ENCODE measurements at regions not wholly inside any gene's neighbourhood (a gene's known extent, or its start where the extent isn't known, plus 50 kb on each side); places are given as distances from the start of the nearest gene placed in this dataset.

DNA sequence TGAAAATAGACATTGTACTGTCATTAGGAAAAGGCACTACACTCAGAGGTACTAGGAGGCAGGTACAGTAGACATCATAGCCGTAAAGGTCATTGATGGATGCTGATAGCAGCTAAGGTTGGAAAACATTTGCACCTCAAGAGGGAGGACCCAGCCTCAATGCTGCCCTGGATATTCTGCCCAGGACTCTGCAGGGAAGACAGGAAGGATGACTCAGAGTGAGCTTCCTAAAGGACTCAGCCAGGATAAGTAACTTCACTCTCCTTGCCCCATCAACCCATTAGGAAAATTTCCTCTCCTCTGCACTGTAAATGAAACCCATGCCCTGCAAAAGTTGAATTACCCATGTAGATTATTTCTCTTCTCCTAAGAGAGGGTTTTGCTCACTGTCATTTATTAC is 617.9 kb upstream of the MKI67 start:
- CTCF ChIA-PET (ENCODE audit: low intra/inter-chr PET ratio, low total read pairs): no interaction called here

More for the DNA sequence above, 617.9 kb upstream of the MKI67 start:
- TF ChIP-seq ZNF660 (CRISPR knock-in tag; IDR thresholded peaks at IDR 0.05; ENCODE audit: borderline replicate concordance, low read depth) (no peak), PRPF4 (IDR thresholded peaks at IDR 0.05; ENCODE audit: low read depth, low read length, poor library complexity, severe bottlenecking) (no peak), NFKB2 (CRISPR knock-in tag; IDR thresholded peaks at IDR 0.05; ENCODE audit: borderline replicate concordance) (no peak), MTF1 (CRISPR knock-in tag; IDR thresholded peaks at IDR 0.05) (no peak), ZFX (CRISPR knock-in tag; IDR thresholded peaks at IDR 0.05; ENCODE audit: low read depth) (no peak), ZNF260 (CRISPR knock-in tag; IDR thresholded peaks at IDR 0.05; ENCODE audit: borderline replicate concordance, low read depth) (no peak), ZNF484 (CRISPR knock-in tag; IDR thresholded peaks at IDR 0.05; ENCODE audit: borderline replicate concordance, low read depth) (no peak), RFXANK (CRISPR knock-in tag; IDR thresholded peaks at IDR 0.05) (no peak), POLR2AphosphoS2 (IDR thresholded peaks at IDR 0.05; ENCODE audit: low read depth, low read length) (no peak), TFDP1 (CRISPR knock-in tag; IDR thresholded peaks at IDR 0.05; ENCODE audit: borderline replicate concordance) (no peak), FOSL1 (CRISPR knock-in tag; IDR thresholded peaks at IDR 0.05; ENCODE audit: borderline replicate concordance) (no peak), UBTF (CRISPR knock-in tag; IDR thresholded peaks at IDR 0.05) (no peak), SNAPC4 (CRISPR knock-in tag; IDR thresholded peaks at IDR 0.05) (no peak)
- TF ChIP-seq, protein P1, sequence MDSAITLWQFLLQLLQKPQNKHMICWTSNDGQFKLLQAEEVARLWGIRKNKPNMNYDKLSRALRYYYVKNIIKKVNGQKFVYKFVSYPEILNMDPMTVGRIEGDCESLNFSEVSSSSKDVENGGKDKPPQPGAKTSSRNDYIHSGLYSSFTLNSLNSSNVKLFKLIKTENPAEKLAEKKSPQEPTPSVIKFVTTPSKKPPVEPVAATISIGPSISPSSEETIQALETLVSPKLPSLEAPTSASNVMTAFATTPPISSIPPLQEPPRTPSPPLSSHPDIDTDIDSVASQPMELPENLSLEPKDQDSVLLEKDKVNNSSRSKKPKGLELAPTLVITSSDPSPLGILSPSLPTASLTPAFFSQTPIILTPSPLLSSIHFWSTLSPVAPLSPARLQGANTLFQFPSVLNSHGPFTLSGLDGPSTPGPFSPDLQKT (CRISPR knock-in tag; IDR thresholded peaks at IDR 0.05; ENCODE audit: borderline replicate concordance): no peak
- no TSS peak for BruUV-seq (replicated peaks)
- ATAC-seq: no peak
- no peak for FAIRE-seq
- no peak overlapping the region for H2AFZ ChIP-seq (ENCODE audit: low read length)
- no peak overlapping the region for H3K9ac ChIP-seq (ENCODE audit: insufficient read depth, low read depth, low read length)
- WGBS (ENCODE audit: low lambda C conversion rate): 23% methylated on average over 1 of the region's 1 CpG
- no peaks in the 10 kb centered on the region for H3K36me3 ChIP-seq (replicated peaks in 1 of 2; ENCODE audit: control insufficient read depth in 1 of 2, insufficient read depth in 2 of 2, low read length in 2 of 2)
- no peaks in the 10 kb centered on the region for H3K79me2 ChIP-seq (ENCODE audit: insufficient read depth, low read length)
- no peaks in the 10 kb centered on the region for H4K20me1 ChIP-seq (ENCODE audit: insufficient read depth, low read length)
- no peak for DNase-seq (ENCODE audit: low spot score)
- POLR2A ChIA-PET: no interaction called here
- intact Hi-C loops (cut with micrococcal nuclease; ENCODE audit: unreplicated experiment) (no loop called here), in situ Hi-C loops (cut with HindIII; ENCODE audit: extremely low pct_ligation_motif_present, low pct_unique_long_range_greater_than_20kb) (no loop called here)
- H3K4me2 ChIP-seq (ENCODE audit: low read depth, low read length): no peak overlapping the region
- no peak overlapping the region for H3K4me3 ChIP-seq (replicated peaks in 1 of 3; ENCODE audit: insufficient read depth in 1 of 3, low read depth in 2 of 3, low read length in 3 of 3)
- no peaks in the 10 kb centered on the region for H3K4me1 ChIP-seq (ENCODE audit: insufficient read depth, low read length)
- peaks cover 0 to 41% of the 10 kb centered on the region in 2 experiments; a peak in 3 of 5 replicates for H3K27me3 ChIP-seq (ENCODE audit: control insufficient read depth in 1 of 2, insufficient read depth in 2 of 2, low read length in 2 of 2)
- H3K27ac ChIP-seq (ENCODE audit: extremely low read length, insufficient read depth, low read length): no peak overlapping the region
- H3K9me3 ChIP-seq (ENCODE audit: low read length): no peaks in the 10 kb centered on the region

Data from HepG2 (cell line).